Femur (tissue), 1 donor: ENCODE measurements at regions not wholly inside any gene's neighbourhood (a gene's known extent, or its start where the extent isn't known, plus 50 kb on each side); places are given as distances from the start of the nearest gene placed in this dataset.

Source experiments
- DNase-seq: peaks from one replicate; pipeline ENCODE4 v3.0.0-alpha.2; 2017

DNA sequence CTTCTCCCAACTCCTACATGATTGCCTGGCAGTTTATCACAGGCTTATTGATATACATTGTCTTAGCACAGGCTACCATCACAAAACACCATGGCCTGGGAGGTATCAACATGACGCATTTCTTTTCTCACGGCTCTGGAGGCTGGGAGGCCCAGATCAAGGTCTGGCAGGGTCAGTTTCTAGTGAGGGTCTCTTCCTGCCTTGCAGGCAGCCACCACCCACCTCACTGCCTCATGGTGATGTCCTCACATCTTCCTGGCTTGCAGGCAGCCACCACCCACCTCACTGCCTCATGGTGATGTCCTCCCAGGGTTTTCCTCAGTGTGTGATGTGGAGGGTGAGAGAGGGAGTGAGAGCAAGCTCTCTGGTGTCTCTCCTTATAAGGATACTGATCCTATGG lies 599.3 kb upstream of the MKI67 start:
- no peak for DNase-seq

DNA sequence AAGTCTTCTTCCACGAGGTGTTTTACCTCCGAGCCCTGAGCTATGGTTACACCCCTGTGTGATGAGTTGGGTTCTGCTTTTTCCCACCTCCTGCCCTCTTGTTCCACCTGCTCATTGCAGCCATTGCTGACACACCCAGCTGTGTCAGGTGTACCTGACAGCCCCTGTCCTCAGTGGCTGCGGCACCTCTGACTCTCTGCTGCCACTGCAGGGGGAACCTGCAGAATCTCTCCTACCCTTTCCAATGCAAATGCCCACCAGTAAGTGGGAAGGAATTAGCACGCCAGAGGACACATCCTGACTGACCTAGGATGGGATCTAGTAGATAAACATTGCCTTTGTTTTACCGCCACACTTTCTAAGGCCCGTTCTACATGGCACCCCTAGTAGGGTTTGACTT lies 600.9 kb upstream of the MKI67 start:
- no peak for DNase-seq

DNA sequence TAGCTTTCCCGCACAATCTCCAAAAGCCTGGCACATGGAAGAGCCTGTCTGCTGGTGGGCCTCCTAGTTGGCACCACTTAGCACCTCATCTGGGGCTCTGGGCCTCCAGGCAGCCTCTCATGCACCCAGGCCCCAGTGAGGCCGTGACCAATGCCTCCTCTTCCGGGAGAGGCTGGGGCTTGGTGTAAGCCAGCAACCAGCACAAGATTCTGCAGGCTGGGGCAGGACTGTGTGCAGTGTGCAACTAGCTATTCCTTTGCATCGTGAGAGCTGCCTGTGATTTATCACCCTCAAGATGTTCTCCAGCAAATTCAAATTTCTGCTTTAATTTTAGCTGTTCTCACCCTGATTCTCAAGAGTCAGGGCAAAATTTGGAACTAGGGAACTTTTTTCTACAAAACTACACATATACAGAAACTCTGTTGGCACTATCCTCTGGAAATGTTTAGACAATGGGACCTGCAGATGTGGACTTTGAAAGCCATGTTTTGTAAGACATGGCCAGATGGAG lies 603.7 kb upstream of the MKI67 start:
- DNase-seq = no peak

DNA sequence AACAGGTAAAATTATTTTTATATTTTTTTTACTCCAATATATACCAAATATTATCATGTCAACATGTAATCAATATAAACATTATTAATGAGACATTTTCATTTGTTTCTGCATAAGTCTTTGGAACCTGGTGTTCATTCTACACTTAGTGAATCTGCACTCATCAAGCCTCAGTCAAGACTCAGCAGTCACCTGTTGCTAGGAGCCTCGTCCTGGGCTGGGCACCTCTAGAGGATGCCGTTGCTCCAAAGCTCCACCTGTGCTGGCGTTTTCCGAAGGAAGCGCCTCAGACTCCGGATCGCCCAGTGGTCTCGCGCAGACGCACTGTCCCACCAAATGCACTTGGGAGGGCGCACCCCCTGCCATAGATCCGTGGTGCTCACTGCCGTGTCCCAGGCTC lies 604.7 kb upstream of the MKI67 start:
- DNase-seq = no peak

DNA sequence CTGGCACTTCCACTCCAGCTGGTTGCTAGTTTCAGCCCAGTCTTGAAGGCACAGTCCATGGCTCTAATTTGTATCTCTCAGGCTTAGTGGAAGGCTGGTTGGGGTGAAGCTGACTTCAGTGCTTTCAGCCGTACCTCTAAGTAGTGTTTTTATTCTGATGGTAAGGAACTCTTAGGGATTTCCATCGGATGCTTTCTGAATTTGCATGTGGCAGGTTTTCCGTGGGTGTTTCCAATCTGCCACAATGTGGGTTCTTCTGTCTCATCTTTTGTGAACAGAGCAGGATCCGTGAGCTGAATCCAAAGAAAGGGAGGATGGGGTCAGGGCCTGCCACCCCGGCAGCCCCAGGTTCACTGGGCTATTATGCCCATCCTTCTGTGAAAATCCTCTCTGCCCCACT lies 607.9 kb upstream of the MKI67 start:
- DNase-seq = no peak

DNA sequence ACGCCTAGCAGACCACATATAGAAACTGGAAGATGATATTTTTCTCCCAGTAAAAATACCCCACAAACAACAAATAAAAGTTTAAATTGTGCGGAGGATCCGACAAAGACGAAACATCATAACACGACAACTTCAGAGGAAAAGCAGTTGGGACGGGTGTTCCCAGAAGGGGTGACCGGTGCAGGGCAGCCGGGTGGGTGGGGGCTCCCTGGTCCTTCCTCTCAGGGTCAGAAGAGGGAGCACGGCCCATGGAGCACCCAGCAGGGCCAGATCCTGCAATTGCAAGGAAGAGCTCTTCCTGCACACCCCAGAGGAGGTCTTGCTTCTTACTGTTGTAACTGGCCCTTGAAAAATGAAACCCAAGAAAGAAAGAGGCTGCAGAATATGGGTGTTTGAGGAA lies 608.5 kb upstream of the MKI67 start:
- no peak for DNase-seq

DNA sequence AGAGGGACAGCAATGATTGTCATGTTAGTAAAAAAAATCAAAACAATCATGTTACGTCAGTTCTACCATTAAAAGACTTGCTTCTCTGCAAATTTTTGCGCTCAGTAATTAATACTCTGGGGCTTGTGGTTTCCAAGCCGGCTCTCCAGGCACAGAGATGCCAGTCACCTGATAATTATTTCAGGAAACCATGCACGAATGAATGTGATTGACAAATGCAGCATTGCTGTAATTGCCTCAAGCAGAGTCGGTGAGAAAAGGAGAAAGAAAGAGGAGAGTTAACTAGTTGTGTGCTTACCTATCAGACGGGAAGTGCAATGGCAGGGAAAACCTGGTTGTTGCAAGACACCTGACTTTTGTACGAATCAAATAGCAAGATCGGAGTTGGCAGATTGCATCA lies 609.8 kb upstream of the MKI67 start:
- DNase-seq = no peak

DNA sequence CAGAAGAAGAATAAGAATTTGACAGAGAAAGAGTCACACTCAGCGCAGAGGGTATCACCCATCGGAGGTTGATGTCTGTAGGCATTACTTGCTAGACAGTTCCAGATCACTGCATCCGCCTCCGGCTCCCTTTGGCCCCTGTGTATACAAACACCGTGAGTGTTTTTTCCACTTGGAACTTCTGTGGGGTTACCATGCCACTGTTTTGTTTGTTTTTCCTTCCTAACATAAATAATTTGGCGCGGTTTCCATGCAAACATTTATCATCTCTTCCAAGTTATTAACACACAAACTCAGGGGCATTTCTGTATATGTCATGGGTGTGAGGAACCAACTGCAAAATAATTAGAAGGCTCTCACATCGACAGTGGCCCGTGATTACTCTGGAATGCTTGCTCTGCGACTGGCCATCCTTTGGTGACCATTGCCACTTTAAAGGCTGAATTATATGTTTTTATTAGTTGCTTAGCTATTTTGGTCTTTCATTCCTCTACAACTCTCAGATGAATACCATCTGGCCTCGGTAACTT lies 612.2 kb upstream of the MKI67 start:
- no peak for DNase-seq

DNA sequence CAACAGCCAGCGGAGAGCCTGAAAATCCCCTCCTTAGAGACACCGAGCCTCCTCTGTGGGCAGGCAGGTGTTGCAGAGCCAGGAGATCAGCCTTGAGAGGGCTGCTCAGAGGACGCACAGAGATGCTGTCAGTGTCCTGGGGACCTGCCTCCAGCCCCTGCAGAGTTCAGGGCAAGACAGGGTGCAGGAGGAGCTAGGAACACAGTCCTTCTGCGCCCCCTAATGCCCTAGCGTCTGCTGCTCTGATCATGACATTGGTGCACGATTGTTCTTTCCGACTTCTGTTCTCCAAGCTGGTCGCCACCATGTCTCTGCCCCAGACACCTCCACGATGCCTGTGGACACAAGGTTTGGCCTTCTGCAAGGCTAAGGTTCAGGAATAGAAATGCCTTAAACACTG lies 613.7 kb upstream of the MKI67 start:
- DNase-seq = no peak

DNA sequence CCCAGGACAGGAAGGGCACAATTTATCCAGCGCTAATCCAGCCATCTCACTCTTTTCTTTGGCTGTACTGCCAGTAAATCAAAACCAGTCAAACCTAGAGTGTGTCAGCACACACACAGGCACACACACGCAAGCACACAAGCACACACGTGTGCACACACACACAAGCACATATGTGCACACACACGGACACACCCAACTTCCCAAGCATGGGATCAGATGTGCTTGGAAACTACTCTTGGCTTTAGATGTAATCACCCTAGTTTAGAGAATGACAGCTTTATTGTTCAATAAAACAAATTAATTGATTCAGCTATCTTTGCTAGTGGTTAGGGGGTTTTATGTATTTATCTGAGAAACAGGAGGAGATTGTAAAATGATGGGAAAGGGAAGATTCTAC lies 615.0 kb upstream of the MKI67 start:
- no peak for DNase-seq

DNA sequence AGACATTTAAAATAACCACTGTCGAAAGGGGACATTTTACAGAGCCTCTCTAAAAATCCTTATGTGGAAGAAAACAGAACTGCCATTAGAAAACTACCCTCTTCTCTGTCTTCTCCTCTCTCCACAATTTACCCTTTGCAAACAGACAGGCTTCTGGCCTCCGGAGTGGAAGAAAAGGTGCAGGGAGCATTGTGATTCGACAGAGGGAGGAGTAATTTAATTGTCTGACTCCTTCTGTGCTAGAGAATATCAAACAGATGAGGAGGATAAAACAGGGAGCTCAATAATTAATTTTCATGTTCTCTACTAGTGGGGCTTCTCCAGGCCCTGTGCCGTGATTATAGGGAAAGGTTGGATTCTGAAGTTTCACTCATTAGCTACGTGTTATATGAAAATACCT lies 615.5 kb upstream of the MKI67 start:
- DNase-seq = no peak

DNA sequence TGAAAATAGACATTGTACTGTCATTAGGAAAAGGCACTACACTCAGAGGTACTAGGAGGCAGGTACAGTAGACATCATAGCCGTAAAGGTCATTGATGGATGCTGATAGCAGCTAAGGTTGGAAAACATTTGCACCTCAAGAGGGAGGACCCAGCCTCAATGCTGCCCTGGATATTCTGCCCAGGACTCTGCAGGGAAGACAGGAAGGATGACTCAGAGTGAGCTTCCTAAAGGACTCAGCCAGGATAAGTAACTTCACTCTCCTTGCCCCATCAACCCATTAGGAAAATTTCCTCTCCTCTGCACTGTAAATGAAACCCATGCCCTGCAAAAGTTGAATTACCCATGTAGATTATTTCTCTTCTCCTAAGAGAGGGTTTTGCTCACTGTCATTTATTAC lies 617.9 kb upstream of the MKI67 start:
- DNase-seq = no peak

DNA sequence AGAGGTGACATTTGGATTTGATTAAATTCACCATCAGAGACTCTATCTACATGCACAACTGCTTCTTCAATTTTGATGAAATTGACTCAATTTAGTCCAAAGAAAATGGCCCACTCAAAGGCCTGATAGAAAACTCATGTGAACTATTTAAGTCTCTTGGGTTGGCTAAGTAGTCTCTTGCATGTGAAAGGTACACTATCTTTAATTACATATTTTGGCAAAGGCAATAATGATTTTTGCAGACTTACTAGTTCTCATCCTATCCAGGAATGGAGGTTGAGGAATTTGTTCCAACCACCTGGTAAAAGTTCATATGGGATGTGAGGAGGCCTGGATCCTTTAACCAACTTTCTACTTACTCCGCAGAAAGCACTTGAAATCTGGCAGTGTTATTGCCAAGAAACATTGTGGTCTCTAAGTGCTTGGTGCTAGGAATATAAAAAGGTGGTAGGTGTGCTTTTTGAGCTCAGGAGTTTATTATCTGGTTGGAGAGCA lies 618.6 kb upstream of the MKI67 start:
- DNase-seq = no peak

DNA sequence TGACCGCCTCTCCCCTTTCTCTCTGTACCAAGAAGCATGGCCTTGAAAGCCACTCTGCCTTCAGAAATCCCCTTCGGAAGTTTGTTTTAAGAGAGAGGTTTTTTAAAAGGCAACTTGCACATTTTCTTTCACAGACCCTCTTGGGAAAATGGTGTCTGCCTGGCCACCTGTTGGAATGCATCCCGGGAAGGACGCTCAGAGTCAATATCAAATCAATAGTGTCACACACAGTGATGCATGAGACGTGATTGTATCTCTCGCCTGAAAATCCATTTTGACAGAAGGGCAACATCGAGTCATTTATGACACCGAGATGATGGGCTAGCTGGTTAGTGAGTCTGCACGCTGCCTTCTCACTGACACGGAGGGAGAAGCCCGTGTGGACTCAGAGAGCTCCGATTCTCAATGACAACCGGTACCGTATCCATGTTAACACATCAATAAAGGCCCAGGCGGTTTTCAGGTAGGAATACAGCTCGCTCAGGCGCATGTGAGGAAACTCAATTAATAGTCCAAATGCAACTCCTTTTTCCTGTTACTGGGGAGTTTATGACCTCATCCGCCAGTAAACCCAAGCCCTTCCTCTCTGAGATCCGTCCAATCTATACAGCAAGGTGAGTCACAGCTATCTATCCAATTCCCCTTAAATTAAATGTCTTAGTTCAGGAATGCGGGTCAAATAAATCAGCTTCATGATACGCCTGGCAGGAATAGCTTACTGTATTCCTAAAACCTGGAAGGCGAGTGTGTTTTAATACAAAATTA lies 621.5 kb upstream of the MKI67 start:
- no peak for DNase-seq

DNA sequence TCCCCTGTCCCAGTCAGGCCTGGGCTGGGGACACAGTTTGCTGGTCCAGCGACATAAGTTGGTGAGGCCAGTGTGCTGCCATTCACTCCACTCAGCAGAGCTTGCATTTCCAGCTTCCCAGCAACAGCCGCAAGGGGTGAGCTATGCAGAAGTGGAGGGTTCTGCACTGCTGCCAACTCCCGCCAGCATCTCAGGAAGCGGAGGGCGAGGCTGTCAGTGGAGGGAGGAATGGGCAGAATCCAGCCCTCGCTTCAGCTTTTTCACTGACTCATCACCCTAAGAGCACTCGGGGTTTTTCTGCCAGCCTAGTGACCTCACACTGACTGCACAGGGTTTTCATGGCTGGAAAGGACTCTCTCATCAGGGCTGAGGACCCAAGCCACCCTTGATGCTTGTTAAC lies 625.1 kb upstream of the MKI67 start:
- peak; percentile 32 for DNase-seq

DNA sequence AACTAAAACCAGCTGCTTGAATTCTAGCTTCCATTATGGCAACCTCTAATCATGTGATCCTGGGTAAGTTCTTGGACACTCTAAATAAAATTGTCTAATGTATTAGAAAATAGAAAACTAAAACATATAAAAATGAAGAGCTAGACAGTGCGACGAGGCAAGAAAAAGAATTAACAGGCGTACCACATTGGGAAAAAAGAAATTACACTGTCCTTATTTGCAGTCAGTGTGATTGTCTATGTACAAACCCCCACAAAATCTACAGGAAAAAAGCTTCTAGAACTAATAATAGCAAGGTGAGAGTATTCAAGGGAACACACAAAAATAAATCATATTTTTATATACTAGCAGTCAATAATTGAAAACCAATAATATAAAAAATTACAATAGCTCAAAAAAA lies 625.6 kb upstream of the MKI67 start:
- no peak for DNase-seq

DNA sequence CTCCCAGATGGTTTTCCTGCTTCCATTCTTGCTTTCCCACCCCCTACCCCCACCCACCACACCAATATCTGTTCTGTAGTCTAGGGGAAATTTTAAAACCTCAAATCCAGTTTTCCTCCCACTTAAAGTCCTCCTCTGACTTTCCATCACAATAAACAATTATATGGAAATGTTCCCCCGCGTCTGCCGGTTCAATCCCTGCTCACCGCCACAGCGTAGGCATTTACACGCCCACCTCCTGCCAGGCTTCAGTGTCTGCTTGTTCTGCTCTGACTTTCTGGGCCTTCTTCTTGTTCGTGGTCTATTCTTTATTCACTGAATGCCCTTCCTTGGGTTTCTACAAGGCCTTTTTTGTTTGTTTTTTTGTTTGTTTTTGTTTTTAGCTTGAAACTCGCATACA lies 633.0 kb upstream of the MKI67 start:
- DNase-seq = no peak

DNA sequence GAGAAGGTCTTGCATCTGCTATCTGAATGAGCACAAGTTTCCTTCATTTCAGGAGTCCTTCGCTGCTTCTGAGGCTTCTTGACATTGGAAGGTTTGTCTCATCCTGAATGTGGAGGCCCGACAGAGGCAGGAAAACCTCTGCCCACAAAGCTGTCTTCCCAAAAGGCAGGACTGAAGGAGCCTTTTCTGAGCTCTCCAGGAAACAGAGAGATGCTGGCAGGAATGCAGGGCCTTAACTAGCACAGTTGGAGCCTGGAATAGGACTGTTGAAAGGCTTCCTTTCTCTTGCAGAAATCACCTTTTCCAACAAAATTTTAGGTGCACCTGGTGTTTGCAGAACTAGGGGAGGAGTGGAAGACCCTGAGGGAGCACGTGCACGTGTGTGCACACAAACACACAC lies 637.4 kb upstream of the MKI67 start:
- no peak for DNase-seq

DNA sequence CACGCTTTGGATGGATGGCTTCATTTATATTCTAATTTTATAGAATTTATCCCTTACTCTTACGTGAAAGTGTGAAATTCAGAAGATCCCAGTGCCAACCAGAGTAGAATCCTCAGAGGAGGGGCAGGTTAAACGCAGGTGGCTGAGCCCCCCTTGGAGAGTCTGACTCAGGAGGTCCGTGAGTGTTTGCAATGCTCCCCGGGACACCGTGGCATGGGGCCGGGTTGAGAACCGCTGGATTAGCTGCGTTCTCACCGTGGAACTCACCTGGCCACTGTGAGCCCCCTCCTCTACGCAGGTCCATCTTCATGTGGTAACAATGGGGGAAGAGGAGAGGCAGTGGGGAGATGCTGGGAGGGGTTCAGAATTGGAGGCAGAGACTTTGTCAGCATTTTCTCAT lies 638.0 kb upstream of the MKI67 start:
- DNase-seq = no peak

DNA sequence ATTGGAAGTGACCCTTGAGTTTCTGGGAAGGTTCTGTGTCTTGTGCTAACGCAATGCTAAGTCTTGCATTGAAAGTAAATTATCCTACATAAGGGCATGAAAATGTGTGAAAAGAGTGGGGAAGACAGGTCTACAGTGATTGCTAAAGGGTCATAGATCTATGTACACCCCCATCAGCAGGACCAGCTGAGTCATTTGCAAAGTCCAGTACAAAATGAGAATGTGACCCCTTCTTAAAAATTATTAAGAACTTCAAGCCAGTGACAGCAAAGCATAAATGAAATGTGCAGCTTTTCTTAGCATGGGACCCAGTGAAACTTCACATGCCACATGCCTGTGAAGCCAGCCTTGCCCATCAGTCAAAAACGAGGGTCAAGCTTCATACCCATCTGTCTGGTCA lies 640.7 kb upstream of the MKI67 start:
- DNase-seq = no peak

DNA sequence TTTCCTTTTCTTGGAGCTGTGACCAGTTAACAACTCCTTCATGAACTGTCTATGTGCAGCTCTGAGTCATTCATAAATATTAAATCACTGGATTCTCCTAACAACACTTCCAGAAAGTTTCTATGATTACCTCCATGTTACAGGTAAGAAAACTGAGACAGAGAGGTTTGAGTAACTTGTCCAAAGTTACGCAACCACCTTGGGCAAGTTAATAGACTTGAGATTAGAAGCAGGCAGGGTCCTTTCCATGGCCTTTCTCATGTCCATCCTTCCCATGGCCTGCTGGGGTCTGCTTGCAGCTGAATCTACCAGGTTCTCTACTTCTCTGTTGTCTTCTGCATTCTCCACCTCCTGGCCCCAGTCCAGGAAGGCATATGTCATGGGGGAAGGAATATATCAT lies 648.8 kb upstream of the MKI67 start:
- DNase-seq = no peak

DNA sequence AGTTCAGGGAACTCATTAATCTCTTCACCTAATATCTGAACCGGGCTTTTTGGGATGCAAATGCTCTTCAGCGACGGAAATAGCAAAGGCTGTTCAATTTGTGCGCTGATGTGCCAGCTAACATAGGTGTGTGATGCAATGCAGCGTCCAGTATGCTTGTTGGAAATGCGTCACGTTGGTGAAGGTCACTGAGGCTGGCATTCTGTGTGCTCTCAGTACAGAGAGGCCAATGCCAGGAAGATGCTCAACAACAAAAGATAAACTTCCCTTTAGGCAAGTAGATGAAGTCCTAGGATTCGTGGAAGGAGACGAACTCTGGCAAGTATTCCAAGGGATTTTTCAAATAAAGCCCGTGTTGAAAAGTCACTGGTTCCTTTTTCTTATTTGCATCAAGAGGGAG lies 649.5 kb upstream of the MKI67 start:
- no peak for DNase-seq

DNA sequence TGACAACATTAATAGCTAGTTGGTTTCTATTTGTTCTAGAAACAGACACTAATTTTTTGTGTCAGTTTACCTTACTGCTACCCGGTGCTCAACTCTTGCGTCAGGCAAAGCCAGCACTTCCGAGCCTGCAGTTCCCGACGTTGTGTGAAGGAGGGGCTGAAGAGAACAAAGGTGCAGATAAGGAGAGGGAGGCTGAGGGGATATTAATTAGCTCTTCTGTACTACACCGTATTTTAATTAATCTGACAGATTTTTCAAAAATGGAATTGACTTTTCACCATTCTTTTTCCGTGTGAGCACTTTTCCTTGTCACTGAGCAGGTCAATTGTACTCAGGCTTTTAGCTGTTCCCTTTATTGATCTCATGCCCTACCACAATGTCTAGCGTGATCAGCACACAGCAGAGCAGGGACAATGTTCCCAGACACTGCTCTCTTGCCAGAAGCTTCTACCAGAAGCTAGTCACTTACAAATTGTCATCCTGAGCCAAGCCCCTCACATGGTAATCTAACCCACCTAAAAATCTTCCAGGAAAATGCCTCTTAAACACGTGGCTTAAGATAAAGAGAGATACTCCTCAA lies 650.5 kb upstream of the MKI67 start:
- no peak for DNase-seq

DNA sequence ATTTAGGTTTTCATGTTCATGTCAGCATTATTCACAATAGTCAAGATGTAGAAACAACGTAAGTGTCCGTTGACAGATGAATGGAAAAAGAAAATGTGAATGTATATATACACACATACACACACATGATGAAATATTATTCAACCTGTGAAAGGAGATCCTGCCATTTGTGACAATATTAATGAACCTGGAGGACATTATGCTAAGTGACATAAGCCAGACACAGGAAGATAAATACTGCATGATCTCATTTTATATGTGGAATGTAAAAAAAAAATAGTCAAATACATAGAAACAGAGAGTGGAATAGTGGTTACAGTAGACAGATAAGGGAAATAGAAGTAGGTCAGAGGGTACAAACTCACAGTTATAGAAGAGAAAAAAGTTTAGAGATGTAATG lies 651.1 kb upstream of the MKI67 start:
- no peak for DNase-seq

DNA sequence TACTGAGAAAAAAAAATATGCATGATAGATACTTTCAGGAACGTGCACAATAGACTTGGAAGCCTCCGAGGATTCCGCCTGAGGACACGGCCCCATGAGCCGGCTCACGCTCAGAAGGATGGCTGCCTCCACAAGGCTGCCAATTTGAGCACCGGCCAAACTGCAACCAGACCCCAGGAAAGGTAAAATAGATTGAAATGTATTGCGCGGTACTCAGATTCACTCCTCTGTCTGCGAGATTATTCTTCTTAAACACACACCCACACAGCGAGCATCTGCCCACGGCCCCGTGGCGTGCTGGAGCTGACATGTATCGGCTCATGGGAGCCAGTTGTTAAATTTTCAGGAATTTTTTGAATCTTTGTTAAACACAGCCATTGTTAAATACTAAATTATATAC lies 653.2 kb upstream of the MKI67 start:
- DNase-seq = peak; percentile 47
